ENCODE measurements at regions not wholly inside any gene's neighbourhood (a gene's known extent, or its start where the extent isn't known, plus 50 kb on each side); places are given as distances from the start of the nearest gene placed in this dataset.

DNA sequence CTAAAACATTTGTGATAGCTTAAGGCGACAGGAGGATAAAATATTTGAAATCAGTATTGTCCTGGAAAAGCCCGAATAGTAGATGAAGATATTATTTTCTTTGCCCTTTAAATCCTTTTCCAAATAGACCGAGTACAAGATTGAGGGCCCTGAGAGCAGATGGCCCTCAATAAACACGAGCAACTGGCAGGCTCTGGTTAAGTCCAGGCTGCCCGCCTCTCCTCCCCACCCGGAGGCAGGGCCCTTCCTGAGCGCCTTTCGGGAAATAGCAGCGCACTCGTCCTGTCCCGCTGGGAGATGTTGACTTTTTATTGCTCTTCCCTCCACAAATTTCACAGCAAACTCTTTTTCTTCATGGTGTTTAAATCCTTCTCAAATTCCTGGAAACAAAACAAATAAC lies 50.8 kb upstream of the MAX start:
- Mint-ChIP-seq H3K4me1 (peaks cover 23% of the 10 kb centered on the region), H3K27me3 (no peaks in the 10 kb centered on the region), H3K4me3 (no peak overlapping the region), H3K36me3 (no peaks in the 10 kb centered on the region), H3K27ac (no peak overlapping the region), H3K9me3 (no peaks in the 10 kb centered on the region)
- no peak for ATAC-seq

DNA sequence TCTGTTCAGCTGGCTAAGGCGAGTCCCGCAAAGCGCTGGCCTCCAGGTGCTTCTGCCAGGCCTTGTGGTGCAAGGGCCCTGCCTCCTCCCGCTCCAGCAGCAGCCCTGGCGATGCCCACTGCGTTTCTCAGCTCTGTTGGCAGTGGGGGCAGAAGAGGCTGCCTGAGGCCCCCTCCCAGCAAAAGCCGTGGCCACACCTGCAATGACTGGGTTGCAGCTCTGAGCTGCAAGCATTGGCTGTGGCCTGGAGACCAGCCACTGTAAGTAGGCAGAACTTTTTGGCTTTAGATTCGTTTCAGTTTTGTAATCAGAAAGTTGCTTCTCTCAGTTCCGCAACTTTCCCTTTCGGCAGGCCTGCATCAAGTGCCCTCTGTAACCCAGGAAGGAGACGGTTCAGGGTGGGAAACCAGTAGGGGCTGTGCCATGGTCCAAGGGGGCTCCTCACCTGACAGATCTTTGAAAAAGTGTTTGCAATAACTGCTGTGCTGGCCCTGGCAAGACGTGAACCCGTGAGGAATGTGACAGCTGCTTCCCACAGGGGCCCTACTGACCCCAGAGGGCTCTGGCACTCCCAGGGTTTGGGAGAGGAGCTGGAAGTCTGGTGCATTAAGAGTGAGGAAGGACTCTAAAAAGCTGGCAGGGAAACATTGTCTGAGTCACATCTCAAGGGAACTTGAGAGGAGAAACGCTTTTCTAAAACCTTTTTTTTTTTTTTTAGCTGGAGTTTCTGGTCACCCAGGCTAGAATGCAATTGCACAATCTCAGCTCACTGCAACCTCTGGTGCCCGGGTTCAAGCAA lies 54.5 kb upstream of the MAX start:
- peak; percentile 89 for ATAC-seq
- Mint-ChIP-seq H3K36me3 (no peaks in the 10 kb centered on the region), H3K9me3 (no peaks in the 10 kb centered on the region), H3K27ac (peak overlapping the region; percentile 80), H3K4me1 (peaks cover 48% of the 10 kb centered on the region), H3K27me3 (no peaks in the 10 kb centered on the region), H3K4me3 (peak overlapping the region; percentile 72)

DNA sequence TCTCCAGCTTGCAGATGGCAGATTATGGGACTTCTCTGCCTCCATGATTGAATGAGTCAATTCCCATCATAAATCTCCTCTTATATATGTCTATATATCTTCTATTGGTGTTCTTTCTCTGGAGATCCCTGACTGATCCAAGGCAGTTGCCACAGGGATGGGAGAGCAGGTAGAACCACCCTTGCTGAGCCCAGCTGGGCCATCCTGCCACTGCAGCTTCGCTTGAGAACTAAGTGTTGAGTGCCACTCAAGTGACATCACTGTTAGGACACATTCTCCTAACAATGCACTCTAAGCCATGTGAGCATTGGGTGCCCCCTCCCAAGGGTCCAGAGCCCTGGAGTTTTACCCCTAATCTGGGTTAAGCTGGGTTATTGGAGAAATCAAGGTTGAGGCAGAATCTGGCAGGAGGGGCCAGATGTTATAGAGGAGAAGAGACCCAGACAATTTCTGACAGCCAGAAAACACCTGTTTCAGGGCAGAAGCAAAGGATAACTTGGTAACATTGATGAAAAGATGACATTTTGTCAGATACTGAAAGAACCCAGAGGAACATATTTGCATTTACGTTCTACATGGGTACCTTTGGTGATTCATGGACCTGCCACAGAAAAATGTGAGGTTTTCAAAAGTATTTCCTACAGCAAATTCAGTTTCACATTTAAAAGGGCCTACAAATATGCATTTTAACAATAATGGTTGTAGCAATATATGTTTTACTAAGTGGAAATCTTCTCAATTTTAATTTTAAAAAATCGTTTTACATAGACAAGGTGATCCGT lies 57.2 kb upstream of the MAX start:
- Mint-ChIP-seq H3K36me3 (no peaks in the 10 kb centered on the region), H3K27ac (peak overlapping the region; percentile 69), H3K4me1 (peaks cover 59% of the 10 kb centered on the region), H3K9me3 (no peaks in the 10 kb centered on the region), H3K27me3 (no peaks in the 10 kb centered on the region), H3K4me3 (no peak overlapping the region)
- ATAC-seq = peak; percentile 83

DNA sequence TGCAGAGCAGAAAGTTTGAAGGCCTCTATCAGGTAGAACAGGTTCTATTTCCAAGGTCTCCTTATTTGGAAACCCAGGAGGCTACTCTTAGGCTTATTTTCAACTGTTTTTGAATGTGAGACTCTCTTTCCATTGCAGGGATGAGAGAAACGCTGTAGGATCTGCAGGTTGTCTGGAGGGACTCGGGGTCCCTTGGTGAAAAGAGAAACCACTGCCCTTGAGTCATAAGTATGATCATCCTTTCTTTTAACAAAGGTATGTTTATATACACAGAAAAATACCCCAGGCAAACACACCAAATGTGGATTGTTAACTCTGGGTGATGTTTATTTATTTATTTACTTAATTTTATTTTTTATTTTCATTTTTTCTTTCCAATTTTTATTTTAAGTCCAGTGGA lies 57.8 kb upstream of the MAX start:
- no peaks in the 10 kb centered on the region for H3K27me3 Mint-ChIP-seq
- H3K27ac Mint-ChIP-seq = peak overlapping the region; percentile 69
- no peak for ATAC-seq
- no peaks in the 10 kb centered on the region for H3K36me3 Mint-ChIP-seq
- H3K9me3 Mint-ChIP-seq = no peaks in the 10 kb centered on the region
- no peak overlapping the region for H3K4me3 Mint-ChIP-seq
- peaks cover 65% of the 10 kb centered on the region for H3K4me1 Mint-ChIP-seq

DNA sequence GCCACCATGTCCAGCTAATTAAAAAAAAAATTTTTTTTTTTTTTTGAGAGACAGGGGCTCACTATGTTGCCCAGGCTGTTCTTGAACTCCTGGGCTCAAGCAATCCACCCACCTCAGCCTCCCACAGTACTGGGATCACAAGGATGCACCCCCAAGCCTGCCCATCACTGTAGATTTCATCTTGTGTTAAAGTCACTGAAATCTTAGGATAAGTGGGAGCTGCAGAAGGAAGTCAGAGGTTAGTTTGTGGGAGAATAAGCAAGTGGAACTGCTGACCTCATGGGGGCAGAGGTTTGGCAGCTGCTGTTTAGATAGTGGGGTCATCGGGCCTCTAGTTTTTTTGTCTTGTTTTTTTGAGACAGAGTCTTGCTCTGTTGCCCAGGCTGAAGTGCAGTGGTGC lies 59.7 kb upstream of the MAX start:
- no peak overlapping the region for H3K4me3 Mint-ChIP-seq
- no peaks in the 10 kb centered on the region for H3K27me3 Mint-ChIP-seq
- peaks cover 55% of the 10 kb centered on the region for H3K4me1 Mint-ChIP-seq
- H3K36me3 Mint-ChIP-seq = no peaks in the 10 kb centered on the region
- H3K27ac Mint-ChIP-seq = no peak overlapping the region
- H3K9me3 Mint-ChIP-seq = no peaks in the 10 kb centered on the region
- no peak for ATAC-seq

DNA sequence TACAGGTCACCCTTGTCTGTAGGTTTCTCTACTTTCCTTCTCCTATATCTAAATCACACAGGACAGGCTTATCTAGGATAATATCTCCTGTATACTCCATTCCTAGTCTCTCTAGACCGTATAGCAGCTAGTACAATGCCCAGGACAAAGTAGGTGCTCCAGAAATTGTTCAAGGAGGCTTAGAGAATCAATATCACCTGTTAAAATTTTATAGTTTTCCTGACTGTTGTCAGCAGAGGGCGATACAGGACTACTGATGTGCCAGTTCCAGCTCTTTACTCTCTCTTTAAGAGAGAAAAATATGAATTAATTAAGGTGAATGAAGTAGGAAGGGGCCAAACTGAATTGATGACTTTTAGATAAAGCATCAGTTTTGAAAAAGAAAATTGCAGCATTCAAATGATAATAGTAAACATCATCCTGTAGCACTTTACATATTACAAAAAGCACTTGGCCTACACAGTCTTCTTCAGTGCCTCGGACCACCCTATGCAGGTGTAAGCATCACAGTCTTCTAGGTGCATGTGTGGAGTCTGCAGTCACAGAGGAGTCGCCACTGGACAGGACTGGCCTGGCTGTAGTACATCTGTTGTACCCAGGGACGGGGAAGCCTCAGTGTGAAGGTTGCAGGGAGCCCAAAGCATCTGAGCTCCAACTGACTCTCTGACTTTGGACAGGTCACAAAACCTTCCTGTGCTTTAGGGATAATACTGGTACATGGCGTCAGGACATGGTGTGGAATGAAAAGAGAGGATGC lies 61.9 kb upstream of the MAX start:
- Mint-ChIP-seq H3K9me3 (no peaks in the 10 kb centered on the region), H3K4me3 (no peak overlapping the region), H3K4me1 (peaks cover 55% of the 10 kb centered on the region), H3K36me3 (no peaks in the 10 kb centered on the region), H3K27ac (peak overlapping the region; percentile 43), H3K27me3 (no peaks in the 10 kb centered on the region)
- peak; percentile 49 for ATAC-seq

DNA sequence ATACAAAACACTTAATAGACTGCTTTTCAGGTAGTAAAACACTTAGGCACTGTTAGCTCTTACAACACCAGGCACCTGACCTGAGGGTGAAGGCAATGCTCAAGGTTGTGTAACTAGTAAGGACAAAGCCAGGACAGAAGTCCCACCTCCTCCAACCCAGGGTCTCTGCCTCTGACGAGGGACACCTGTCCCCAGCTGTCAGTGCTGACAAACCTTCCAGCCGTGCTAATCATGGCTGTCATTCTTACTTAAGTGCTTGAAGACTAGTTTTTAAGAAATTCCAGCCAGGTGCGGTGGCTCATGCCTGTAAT lies 62.5 kb upstream of the MAX start:
- Mint-ChIP-seq H3K4me1 (peaks cover 55% of the 10 kb centered on the region), H3K4me3 (no peak overlapping the region), H3K27ac (peak overlapping the region; percentile 43), H3K27me3 (no peaks in the 10 kb centered on the region), H3K36me3 (no peaks in the 10 kb centered on the region), H3K9me3 (no peaks in the 10 kb centered on the region)
- ATAC-seq = no peak

DNA sequence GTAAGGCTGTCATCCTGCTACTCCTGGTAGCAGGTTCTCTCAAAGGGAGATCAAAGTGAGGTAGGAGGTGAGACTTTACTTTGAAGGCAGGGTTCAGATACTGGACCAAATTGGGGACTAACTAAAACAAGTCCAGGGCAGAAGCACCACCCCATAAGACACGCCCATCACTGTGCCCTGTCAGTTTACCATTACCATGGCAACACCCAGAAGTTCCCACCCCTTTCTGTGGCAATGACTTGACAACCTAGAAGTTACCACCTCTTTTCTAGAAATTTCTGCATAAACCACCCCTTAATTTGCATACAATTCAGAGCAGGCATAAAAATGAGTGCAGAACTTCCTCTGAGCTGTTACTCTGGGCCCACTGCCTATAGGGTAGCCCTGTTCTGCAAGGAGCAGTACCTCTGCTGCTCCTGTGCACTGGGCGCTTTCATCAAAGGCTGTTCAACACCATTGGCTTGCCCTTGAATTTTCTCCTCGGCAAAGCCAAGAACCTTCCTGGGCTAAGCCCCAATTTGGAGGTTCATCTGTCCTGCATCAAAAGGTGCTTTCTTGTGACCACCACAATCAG lies 64.8 kb upstream of the MAX start:
- H3K9me3 Mint-ChIP-seq = no peaks in the 10 kb centered on the region
- no peaks in the 10 kb centered on the region for H3K36me3 Mint-ChIP-seq
- no peak for ATAC-seq
- peak overlapping the region; percentile 18 for H3K27ac Mint-ChIP-seq
- no peak overlapping the region for H3K4me3 Mint-ChIP-seq
- peaks cover 63% of the 10 kb centered on the region for H3K4me1 Mint-ChIP-seq
- H3K27me3 Mint-ChIP-seq = no peaks in the 10 kb centered on the region

DNA sequence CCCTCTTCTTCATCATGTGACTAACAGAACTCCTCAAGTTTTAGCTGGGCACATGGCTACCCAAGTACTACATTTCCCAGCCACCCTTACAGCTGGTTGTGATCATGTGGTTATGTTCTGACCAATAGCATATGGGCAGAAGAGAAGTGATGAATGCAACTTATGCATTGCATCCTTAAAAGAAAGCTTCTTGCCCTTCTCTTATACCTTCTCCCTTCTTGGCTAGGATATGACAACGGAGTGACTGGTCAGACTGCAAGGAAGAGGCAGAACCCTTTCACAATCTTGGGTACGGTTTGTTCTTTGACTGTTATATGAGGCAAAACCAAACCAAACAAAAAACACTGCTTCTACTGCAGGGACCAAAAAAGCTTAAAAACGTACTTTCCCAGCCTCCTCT lies 66.5 kb upstream of the MAX start:
- no peaks in the 10 kb centered on the region for H3K9me3 Mint-ChIP-seq
- no peaks in the 10 kb centered on the region for H3K36me3 Mint-ChIP-seq
- peak; percentile 59 for ATAC-seq
- H3K27ac Mint-ChIP-seq = peak overlapping the region; percentile 87
- H3K27me3 Mint-ChIP-seq = no peaks in the 10 kb centered on the region
- H3K4me3 Mint-ChIP-seq = peak overlapping the region; percentile 48
- H3K4me1 Mint-ChIP-seq = peaks cover 61% of the 10 kb centered on the region

DNA sequence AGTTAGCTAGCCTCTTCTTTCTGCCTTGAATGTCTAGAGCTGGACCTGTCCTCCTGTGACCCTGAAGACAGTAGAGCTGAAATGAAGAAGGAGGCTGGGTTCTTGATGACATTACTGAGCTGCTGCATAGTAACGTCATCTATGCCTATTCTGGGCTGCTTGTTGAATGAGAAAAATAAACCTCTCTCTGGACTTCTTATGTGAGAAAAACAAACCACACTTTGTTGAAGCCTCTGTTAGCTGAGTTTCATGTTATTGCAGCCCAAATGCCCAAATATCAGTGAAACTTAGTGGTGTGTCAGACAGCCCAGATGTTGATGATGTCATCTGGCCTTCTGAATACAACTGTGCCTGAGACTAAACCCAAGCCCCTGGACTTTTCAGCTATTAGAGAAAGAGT lies 67.0 kb upstream of the MAX start:
- Mint-ChIP-seq H3K4me1 (peaks cover 61% of the 10 kb centered on the region), H3K27ac (peak overlapping the region; percentile 87), H3K4me3 (peak overlapping the region; percentile 48), H3K27me3 (no peaks in the 10 kb centered on the region), H3K9me3 (no peaks in the 10 kb centered on the region), H3K36me3 (no peaks in the 10 kb centered on the region)
- peak; percentile 91 for ATAC-seq

DNA sequence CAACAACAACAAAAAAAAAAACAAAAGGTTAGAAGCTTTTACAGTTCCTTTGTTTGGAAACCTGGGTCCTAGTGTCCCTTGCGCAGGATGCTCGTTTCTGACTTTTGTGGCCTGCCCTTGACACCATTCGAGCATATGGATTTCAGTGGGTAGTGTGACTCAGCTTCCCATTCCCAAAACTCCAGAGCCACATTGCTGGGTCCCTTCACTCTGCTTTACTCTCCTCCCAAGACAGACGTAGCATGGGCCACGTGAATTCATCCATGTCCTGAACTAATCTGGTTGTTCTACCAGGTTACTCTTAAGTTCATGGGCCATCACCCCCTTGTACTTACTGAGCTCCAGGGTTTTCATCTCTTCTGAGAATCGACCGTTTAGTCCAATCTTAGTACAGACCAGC lies 68.0 kb upstream of the MAX start:
- no peaks in the 10 kb centered on the region for H3K27me3 Mint-ChIP-seq
- H3K27ac Mint-ChIP-seq = peak overlapping the region; percentile 87
- ATAC-seq = no peak
- peaks cover 57% of the 10 kb centered on the region for H3K4me1 Mint-ChIP-seq
- H3K4me3 Mint-ChIP-seq = peak overlapping the region; percentile 71
- no peaks in the 10 kb centered on the region for H3K9me3 Mint-ChIP-seq
- H3K36me3 Mint-ChIP-seq = no peaks in the 10 kb centered on the region

DNA sequence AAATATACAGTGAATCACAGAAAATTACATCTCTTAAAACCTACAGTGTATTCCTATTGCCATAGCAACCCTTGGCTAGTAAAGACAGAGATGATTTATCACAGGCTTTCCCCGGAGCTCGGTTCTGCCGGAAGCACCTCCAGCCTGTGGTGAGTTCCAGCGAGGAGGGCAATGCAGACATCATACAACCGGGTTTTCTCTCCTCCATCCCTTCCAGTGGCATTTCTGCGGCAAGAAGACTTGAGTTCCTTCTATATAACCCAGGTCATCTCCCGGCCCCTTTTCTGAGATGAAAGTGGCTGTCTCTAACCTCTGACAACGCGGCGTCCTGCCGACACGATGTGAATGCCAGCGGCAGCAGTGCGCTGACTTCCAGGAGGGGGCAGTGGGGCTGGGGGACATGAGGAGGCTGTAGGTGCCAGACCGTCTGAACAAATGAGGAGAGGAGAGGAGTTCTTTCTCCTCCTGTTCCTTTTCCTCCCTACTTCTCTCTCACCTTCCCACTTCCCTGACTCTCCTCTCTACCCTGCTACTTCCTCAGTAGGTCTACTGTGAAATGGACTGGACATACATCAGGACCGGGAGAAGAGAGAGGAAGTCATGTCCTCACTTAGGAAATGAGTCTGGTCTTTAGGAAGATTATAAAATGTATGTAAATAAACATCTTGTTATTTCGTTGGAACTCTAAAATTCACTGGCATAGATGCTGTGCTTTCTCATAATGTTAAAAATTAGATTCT lies 68.6 kb upstream of the MAX start:
- peak overlapping the region; percentile 87 for H3K27ac Mint-ChIP-seq
- ATAC-seq = peak; percentile 43
- H3K36me3 Mint-ChIP-seq = no peaks in the 10 kb centered on the region
- H3K4me1 Mint-ChIP-seq = peaks cover 57% of the 10 kb centered on the region
- no peaks in the 10 kb centered on the region for H3K9me3 Mint-ChIP-seq
- H3K27me3 Mint-ChIP-seq = no peaks in the 10 kb centered on the region
- H3K4me3 Mint-ChIP-seq = peak overlapping the region; percentile 71

DNA sequence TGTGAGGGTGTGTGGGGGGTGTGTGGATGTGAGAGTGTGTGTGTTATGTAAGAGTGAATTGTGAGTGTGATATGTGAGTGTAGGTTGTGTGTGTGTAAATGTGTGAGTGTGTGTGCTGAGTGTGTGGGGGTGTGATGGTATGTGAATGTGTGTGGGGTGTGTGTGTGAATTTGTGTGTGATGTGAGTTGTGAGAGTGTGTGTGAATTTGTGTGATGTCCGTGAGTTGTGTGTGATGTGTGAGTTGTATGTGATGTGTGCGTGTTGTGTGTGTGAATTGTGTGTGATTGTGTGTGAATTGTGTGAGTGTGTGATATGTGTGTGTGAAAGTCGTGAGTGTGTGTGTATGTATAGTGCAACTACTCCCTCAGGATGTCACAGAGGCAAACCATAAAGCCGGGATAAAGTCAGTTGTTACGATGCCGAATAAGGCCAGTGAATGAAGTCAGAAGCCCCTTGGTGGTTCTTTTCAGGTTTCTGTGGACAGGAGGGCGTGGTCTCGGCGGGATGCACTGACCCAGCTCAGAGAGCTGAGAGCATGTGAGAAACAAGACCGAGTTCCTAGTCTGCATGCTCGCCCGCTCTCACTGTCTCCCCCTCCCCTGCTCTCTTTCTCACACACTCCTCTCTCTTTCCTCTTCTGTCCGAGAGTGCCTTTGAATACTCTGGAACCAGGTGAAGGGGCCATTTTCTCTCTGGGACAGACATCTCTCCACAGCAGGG lies 71.8 kb upstream of the MAX start:
- H3K4me1 Mint-ChIP-seq = peaks cover 46% of the 10 kb centered on the region
- H3K9me3 Mint-ChIP-seq = no peaks in the 10 kb centered on the region
- no peaks in the 10 kb centered on the region for H3K36me3 Mint-ChIP-seq
- H3K27me3 Mint-ChIP-seq = no peaks in the 10 kb centered on the region
- no peak overlapping the region for H3K4me3 Mint-ChIP-seq
- peak overlapping the region; percentile 7 for H3K27ac Mint-ChIP-seq
- ATAC-seq = no peak

DNA sequence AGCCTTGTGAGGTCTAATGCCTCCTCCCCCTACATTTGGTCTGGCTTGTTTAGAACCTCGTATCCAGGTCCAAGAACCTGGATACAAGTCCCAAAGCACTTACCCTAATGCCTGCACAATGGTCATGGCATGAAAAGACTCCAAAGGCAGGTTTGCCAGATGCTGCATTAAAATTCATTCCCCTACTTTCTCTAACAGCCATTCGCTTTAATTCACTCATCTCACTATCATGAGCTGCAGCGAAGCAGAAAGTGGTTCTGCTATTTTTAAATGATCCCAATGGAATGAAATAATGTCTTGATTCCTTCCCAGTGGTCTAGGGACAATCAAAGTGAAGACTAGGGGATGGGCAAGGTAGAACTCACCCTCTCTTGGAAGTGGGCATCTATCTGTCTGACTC lies 72.5 kb upstream of the MAX start:
- peaks cover 46% of the 10 kb centered on the region for H3K4me1 Mint-ChIP-seq
- no peak overlapping the region for H3K4me3 Mint-ChIP-seq
- no peak for ATAC-seq
- no peaks in the 10 kb centered on the region for H3K27me3 Mint-ChIP-seq
- no peaks in the 10 kb centered on the region for H3K9me3 Mint-ChIP-seq
- no peaks in the 10 kb centered on the region for H3K36me3 Mint-ChIP-seq
- H3K27ac Mint-ChIP-seq = peak overlapping the region; percentile 7

All from stimulated activated memory B cell treated with anti-CD40 and anti-IgM and Interleukin-4, amounts not matched to agents 10 μg/mL and 1 μg/mL and 100 μg/mL, for 72 hours (primary cell).